ES-I3 (cell line): ENCODE measurements at regions not wholly inside any gene's neighbourhood (a gene's known extent, or its start where the extent isn't known, plus 50 kb on each side); places are given as distances from the start of the nearest gene placed in this dataset.
"Not testable (repeated sequence)": the region's sequence is repeated elsewhere in the genome, so short reads cannot be mapped to it uniquely, and the experiment has no call there.

Experiments
- H3K36me3 ChIP-seq: 2 replicates; pipeline ENCODE4 v1.6.1; 2013; ENCODE audit warnings: mild to moderate bottlenecking, low read length, control low read depth, moderate library complexity; ENCODE audit not compliant: insufficient read depth
- H3K4me1 ChIP-seq: 2 replicates; pipeline ENCODE4 v1.6.1; 2013; ENCODE audit warnings: mild to moderate bottlenecking, control low read depth, low read length; ENCODE audit not compliant: insufficient read depth
- H3K9ac ChIP-seq: 2 replicates; pipeline ENCODE4 v1.6.1; 2013; ENCODE audit warnings: low read depth, mild to moderate bottlenecking, low read length, moderate library complexity
- H3K9me3 ChIP-seq: 2 replicates; pipeline ENCODE4 v1.6.1; 2013; ENCODE audit warnings: mild to moderate bottlenecking, low read length, moderate library complexity; ENCODE audit not compliant: control insufficient read depth, insufficient read depth

DNA sequence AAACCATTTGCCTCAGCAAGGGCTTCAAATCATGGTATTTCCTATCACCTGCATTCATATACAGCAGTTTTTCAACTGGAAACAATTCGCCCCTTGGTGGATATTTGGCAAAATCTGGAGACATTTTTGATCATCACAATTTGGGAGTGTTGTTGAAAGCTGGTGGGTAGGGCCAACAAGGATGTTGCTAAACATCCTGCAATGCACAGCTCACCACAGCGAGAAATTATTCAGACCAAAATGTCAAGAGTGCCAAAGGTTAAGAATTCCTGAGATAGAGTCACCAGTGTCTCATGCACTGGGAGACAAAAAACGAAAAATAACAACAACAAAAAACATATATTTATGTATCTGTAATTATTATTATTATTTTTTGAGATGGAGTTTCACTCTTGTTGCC lies 435.2 kb upstream of the CTSO start:
- Histone ChIP-seq H3K4me1 (peaks cover 4% of the 10 kb centered on the region), H3K9ac (no peak overlapping the region), H3K36me3 (no peaks in the 10 kb centered on the region), H3K9me3 (no peaks in the 10 kb centered on the region)

DNA sequence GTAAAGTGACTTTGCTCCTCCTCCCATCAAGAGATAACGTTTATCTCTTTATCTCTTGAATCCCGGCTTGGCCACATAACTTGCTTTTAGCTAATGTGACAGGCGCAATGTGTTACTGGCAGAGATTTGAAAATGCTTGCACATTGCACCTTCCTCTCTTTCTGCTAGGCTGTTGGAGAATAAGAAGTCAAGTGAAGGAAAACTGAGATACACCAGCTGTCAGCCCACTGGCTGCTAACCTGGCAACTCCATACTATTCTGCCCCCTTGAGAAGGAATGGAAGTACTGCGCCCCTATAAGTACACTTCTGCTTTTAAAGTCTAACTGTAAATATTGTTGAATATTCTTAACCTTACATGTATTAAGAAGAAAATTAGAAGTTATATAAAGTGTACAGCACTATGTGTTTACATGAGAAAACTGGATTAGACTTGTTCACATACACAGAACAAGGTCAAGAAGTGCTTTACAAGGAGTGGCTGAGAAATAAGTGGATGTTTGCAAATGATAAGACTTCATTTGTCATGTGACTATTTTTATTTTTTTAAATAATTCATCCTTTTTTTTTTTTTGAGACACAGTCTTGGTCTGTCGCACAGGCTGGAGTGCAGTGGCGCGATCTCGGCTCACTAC lies 424.5 kb upstream of the CTSO start:
- H3K9ac ChIP-seq = no peak overlapping the region
- no peaks in the 10 kb centered on the region for H3K9me3 ChIP-seq
- peaks cover 4% of the 10 kb centered on the region; the same call in 1 of the 2 replicates for H3K4me1 ChIP-seq
- no peaks in the 10 kb centered on the region for H3K36me3 ChIP-seq

DNA sequence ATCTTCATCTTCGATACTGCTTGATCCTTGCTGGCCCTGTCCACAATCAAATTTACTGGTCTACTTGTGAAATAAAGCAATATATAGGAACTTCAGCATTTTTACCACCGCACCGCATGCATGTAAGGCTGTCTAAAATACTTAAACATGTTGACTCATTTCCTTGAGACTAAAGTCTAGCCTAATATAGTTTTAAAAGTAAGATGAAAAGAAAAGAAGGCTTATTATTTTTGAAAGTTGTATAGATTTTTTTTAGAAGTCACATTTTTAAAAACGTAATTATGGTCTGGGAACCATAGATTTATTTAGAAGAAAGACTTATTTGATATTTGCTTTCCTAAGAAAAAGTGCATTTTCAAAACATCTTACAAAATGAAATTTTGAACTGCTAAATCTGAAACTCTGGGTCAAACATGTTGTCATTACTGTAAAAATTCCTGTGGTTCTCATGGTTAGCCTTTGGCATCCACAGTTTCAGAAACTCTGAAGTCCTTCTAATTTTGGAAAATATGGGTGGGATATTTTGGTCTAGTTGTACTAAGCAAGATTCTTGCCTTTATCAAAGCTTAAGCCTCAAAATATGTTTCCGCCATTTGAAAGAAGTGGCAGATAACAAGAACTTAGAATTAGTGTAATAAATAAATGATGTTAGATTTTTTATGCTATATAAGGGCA lies 423.5 kb upstream of the CTSO start:
- Histone ChIP-seq H3K9me3 (no peaks in the 10 kb centered on the region), H3K4me1 (peaks cover 4% of the 10 kb centered on the region; the same call in 1 of the 2 replicates), H3K9ac (no peak overlapping the region), H3K36me3 (no peaks in the 10 kb centered on the region)

DNA sequence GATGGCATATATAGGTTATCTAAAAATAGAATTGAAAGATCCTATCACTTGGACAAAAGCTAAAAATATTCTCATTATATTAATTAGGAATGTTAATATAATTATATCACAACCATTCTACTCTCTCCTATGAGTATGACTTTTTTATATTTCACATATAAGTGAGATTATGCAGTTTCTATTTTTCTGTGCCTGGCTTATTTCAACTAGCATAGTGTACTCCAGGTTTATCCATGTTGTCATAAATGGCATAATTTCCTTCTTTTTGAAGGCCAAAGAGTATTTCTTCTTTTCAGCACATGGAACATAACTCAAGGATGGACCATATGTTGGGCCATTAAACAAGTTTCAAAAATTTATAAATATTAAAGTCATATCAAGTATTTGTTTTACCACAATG lies 421.2 kb upstream of the CTSO start:
- H3K36me3 ChIP-seq = no peaks in the 10 kb centered on the region
- peaks cover 4% of the 10 kb centered on the region; the same call in 1 of the 2 replicates for H3K4me1 ChIP-seq
- no peaks in the 10 kb centered on the region for H3K9me3 ChIP-seq
- H3K9ac ChIP-seq = no peak overlapping the region

DNA sequence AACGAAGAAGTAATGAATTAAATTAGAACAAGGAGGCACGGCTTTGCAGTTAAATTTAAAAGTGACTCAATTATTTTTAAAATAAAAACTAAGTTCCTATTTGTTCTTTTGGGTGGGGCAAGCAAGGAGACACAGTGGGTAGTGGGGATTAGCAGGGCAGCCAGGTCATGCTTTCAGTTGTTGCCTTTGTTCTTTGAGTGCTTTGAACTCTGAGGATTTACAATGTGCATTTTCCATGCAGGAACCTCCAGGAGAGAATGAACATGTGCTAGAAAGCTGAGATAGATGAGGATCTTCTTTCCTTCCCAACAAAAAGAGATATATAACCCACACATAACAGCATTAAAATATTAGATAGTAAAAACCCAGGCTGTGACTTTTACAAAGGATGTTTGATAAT lies 420.4 kb upstream of the CTSO start:
- Histone ChIP-seq H3K36me3 (no peaks in the 10 kb centered on the region), H3K4me1 (peaks cover 4% of the 10 kb centered on the region; the same call in 1 of the 2 replicates), H3K9me3 (no peaks in the 10 kb centered on the region), H3K9ac (no peak overlapping the region)

DNA sequence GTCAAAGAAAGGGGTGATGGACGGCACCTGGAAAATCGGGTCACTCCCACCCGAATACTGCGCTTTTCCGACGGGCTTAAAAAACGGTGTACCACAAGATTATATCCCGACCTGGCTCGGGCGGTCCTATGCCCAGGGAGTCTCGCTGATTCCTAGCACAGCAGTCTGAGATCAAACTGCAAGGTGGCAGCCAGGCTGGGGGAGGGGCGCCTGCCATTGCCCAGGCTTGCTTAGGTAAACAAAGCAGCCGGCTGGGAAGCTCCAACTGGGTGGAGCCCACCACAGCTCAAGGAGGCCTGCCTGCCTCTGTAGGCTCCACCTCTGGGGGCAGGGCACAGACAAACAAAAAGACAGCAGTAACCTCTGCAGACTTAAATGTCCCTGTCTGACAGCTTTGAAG lies 413.8 kb upstream of the CTSO start:
- H3K9me3 ChIP-seq, H3K9ac ChIP-seq, H3K4me1 ChIP-seq, H3K36me3 ChIP-seq: not testable (repeated sequence)

DNA sequence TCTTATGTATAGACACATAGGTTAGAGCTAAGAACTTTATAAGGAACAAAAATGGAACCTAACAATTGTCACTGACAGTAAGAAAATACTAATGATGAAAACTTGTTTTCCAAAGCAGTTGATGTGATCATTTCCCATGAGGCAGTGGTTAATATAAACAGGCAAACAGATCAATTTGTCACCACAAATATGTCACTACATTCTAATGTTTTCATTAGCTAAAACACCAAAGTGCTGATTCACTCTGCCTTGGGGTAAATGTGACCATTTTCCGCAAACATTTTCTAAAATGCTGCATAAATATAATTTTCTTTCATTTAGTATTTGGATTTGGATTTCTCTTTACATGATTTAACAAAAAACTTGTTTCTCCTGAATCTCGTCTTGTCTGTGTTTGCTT lies 408.9 kb upstream of the CTSO start:
- Histone ChIP-seq H3K9ac (no peak overlapping the region), H3K36me3 (no peaks in the 10 kb centered on the region), H3K4me1 (no peaks in the 10 kb centered on the region), H3K9me3 (no peaks in the 10 kb centered on the region)

DNA sequence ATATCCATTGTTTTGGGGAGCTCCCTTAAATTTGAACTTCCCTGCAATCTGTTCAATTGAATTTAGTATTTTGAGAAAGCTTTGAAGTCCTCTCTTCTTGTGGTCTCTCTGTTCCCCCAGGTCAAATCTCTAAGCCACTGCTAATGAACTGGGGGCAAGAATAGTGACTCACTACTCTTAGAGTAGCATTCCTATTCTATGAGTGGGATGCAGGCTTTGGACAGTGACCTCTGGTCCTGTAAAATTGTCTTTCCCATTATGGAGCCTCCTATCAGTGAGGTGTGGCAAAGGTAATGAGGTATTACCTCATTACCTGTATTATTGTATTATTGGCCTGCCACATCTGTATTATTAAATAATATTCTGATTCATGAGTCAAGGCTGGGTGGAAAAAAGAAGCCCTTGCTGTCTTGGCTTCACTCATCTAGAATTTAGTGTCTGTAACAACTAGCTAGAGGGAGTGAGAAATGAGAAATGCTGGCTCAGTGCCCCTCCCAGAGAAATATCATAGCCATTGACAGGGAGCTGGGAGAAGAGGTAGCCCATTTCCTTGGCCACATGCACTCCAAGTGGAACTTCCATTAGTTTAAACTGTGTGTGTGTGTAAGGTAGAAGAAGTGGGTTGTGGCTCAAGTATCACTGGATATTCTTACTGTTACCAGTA lies 393.9 kb upstream of the CTSO start:
- Histone ChIP-seq H3K36me3 (no peaks in the 10 kb centered on the region), H3K9ac (no peak overlapping the region), H3K4me1 (peaks cover 25% of the 10 kb centered on the region), H3K9me3 (no peaks in the 10 kb centered on the region)

DNA sequence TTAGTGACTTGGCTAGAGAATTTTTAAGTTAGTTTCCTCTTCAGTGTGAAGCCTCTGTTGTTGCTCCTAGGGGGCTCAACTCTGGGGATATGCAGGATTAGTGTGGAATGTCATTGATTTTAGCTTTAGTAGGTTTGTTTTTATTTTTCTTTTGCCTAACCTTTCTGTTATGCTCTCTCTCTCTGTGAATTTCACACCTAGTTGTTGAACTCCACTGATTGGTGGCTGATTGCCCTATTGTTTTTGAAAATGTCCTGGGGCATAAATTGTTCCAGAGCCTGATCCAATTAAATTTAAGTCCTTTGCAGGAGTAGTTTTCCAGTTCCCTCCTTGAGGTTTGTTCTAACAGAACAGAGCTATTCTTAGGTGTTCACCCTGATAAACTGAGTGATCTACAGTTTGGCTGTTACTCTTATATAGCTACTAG lies 393.3 kb upstream of the CTSO start:
- H3K4me1 ChIP-seq = peaks cover 25% of the 10 kb centered on the region
- H3K9ac ChIP-seq = no peak overlapping the region
- no peaks in the 10 kb centered on the region for H3K9me3 ChIP-seq
- H3K36me3 ChIP-seq = no peaks in the 10 kb centered on the region

DNA sequence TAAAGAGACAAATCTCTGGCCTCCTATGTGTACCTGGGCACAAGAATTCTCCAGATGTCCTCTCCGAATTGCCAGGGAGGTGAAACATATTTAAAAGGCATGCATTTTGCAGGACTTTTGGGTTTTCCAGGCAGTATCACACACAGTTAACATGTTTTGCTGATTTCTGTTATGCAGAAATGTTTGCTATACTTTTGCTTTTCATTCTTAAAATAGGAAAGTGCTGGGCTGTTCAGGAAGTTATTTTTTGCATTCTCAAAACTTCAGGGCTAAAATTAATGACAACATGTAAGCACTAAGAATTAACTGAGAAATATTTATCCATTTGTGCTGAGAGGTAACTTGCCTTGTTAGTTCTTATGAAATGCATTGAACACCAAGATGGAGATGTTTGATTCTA lies 390.7 kb upstream of the CTSO start:
- H3K4me1 ChIP-seq = peaks cover 25% of the 10 kb centered on the region
- no peaks in the 10 kb centered on the region for H3K36me3 ChIP-seq
- no peaks in the 10 kb centered on the region for H3K9me3 ChIP-seq
- H3K9ac ChIP-seq = no peak overlapping the region

DNA sequence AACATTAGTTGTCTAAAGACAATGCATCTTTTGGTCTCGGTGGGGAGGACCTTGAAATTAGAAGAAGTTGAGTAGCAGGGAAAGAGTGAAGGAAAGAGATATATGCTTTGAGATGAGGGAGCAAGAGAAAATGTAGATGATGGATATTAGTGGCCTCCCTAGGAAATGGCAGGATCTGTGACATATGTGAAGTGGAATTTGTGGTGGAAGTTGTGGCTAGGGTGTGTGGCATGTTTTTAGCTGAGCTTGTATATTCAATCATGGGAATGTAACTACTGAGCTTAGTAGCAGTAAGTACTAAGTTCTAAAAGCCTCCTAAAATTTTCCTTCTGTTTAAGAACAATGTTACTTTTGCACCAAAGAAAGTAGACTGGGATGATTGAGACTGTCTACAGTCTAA lies 382.8 kb upstream of the CTSO start:
- no peaks in the 10 kb centered on the region for H3K36me3 ChIP-seq
- peaks cover 5% of the 10 kb centered on the region; the same call in 1 of the 2 replicates for H3K4me1 ChIP-seq
- no peak overlapping the region for H3K9ac ChIP-seq
- no peaks in the 10 kb centered on the region for H3K9me3 ChIP-seq

DNA sequence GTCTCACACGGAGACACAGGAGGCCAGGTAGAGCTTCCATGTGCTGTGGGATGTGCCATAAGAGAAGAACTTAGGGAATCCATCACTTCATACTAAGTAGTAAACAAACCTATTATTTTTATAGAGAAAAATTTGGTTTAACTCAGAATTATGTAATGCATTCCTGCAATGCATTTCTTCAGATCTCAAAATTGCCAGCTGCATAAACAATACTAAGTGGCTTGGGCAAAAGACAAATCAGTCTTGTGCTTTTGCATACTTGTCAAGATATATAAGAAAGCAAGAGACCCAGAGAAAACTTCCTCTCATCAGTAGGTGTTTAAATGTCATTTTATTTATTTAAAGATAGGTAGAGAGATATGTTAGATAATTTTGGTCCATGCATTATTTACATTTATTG lies 382.1 kb upstream of the CTSO start:
- H3K9me3 ChIP-seq = no peaks in the 10 kb centered on the region
- peaks cover 5% of the 10 kb centered on the region; the same call in 1 of the 2 replicates for H3K4me1 ChIP-seq
- H3K36me3 ChIP-seq = no peaks in the 10 kb centered on the region
- H3K9ac ChIP-seq = no peak overlapping the region

DNA sequence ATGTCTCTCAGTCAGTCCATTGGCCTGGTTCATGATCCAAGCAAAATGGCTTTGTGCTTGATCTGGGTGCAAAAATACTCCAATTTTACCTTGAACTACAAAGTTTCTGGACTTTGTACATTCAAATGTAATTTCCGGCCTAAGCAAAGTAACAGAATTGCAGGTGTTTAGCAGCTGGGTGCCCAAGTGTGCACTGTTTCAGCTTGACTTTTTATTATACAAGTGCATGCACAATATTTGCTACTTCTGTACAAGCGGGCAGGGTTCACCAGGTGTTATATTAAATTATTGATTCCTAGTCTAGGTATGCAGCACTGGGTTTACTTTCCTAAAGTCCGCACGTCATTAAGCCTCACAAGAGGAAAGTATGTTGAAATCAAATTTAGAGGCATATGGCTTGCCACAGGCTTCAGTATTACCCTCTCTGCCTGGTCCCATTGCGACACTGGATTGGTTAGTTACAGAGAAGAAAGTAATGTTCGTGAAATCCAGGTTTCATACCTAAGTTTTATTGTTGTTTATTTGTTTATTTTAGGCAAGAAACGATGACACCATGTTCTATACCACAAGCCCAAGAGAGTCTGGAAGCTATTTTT lies 376.9 kb upstream of the CTSO start:
- Histone ChIP-seq H3K4me1 (peaks cover 5% of the 10 kb centered on the region; the same call in 1 of the 2 replicates), H3K9ac (no peak overlapping the region), H3K9me3 (no peaks in the 10 kb centered on the region), H3K36me3 (no peaks in the 10 kb centered on the region)

DNA sequence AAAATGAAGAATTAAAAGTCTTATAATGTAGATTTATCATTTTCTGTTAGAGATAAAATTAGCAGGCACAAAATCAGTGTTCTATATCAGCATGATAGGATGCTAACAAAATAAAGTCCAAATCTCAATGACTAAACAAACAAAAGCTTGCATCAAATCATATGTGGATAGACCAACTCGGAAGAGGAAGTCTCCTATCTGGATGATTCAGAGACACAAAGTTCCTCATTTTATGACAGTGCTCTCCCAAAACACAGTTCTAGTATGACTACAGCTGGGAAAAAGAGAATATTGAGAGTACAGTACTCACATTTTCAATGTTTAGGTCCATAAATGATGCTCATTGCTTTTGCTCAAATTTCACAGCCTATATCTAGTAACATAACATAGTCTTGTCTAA lies 376.1 kb upstream of the CTSO start:
- H3K9me3 ChIP-seq = no peaks in the 10 kb centered on the region

More for the DNA sequence above, 376.1 kb upstream of the CTSO start:
- Histone ChIP-seq H3K9ac (no peak overlapping the region), H3K36me3 (no peaks in the 10 kb centered on the region), H3K4me1 (peaks cover 5% of the 10 kb centered on the region; the same call in 1 of the 2 replicates)
